Kidney glomerular epithelial cell (primary cell): ENCODE measurements at regions not wholly inside any gene's neighbourhood (a gene's known extent, or its start where the extent isn't known, plus 50 kb on each side); places are given as distances from the start of the nearest gene placed in this dataset.

ENCODE experiments used
- DNase-seq: peaks from one replicate; lab custom pipeline; 2025; lab: John Stamatoyannopoulos, UW

GRCh38 chr11:70570693-70571395 lies 172.5 kb downstream of the CTTN start:
- no peak for DNase-seq

- no peak for DNase-seq
Observed at GRCh38 chr11:70572974-70573260, 174.6 kb downstream of the CTTN start.

- no peak for DNase-seq
Observed at GRCh38 chr11:70573701-70574151, 175.4 kb downstream of the CTTN start.

- DNase-seq, result no peak
Observed at GRCh38 chr11:70574725-70575347, 176.5 kb downstream of the CTTN start.

- DNase-seq, result no peak
Observed at GRCh38 chr11:70575396-70576060, 177.2 kb downstream of the CTTN start.

- DNase-seq, result no peak
Observed at GRCh38 chr11:70577258-70577603, 178.9 kb downstream of the CTTN start.

- DNase-seq, result no peak
Observed at GRCh38 chr11:70577948-70578347, 179.6 kb downstream of the CTTN start.

GRCh38 chr11:70578371-70578770 lies 180.0 kb downstream of the CTTN start:
- DNase-seq, result no peak

GRCh38 chr11:70578831-70579230 lies 180.5 kb downstream of the CTTN start:
- DNase-seq, result no peak

- DNase-seq, result no peak
Observed at GRCh38 chr11:70579316-70579955, 181.1 kb downstream of the CTTN start.

GRCh38 chr11:70580036-70580805 lies 181.9 kb downstream of the CTTN start:
- DNase-seq, result no peak

GRCh38 chr11:70581991-70582885 lies 183.9 kb downstream of the CTTN start:
- no peak for DNase-seq

- no peak for DNase-seq
Observed at GRCh38 chr11:70582886-70583641, 184.7 kb downstream of the CTTN start.

GRCh38 chr11:70583781-70584218 lies 185.5 kb downstream of the CTTN start:
- no peak for DNase-seq

GRCh38 chr11:70584498-70585235 lies 186.3 kb downstream of the CTTN start:
- no peak for DNase-seq

GRCh38 chr11:70585236-70585545 lies 186.9 kb downstream of the CTTN start:
- no peak for DNase-seq

- DNase-seq, result no peak
Observed at GRCh38 chr11:70586261-70587074, 188.1 kb downstream of the CTTN start.

GRCh38 chr11:70587075-70587389 lies 188.7 kb downstream of the CTTN start:
- DNase-seq, result no peak

- no peak for DNase-seq
Observed at GRCh38 chr11:70590356-70590991, 192.1 kb downstream of the CTTN start.
